ENCODE measurements at regions not wholly inside any gene's neighbourhood (a gene's known extent, or its start where the extent isn't known, plus 50 kb on each side); places are given as distances from the start of the nearest gene placed in this dataset.

GRCh38 chr1:229119161-229119560 is 151.8 kb upstream of the RAB4A start:
- Histone ChIP-seq H3K27ac (ENCODE audit: insufficient read depth in 1 of 2, low read depth in 1 of 2, low read length in 2 of 2, poor library complexity in 1 of 2, severe bottlenecking in 2 of 2) (no peak overlapping the region), H3K4me1 (ENCODE audit: control extremely low read depth in 1 of 4, control insufficient read depth in 4 of 4, insufficient read depth in 4 of 4, low read length in 3 of 4) (peaks cover 0 to 11% (median 6%) of the 10 kb centered on the region in 4 experiments), H3K9me3 (ENCODE audit: control extremely low read depth in 1 of 5, control insufficient read depth in 4 of 5, insufficient read depth in 2 of 5, low read depth in 1 of 5, low read length in 4 of 5) (peaks cover 0 to 6% (median 0%) of the 10 kb centered on the region in 5 experiments), H3K27me3 (replicated peaks in 2 of 5; ENCODE audit: control insufficient read depth in 4 of 5, insufficient read depth in 5 of 5, low read length in 4 of 5) (no peaks in the 10 kb centered on the region), H3K36me3 (ENCODE audit: control insufficient read depth in 4 of 4, insufficient read depth in 4 of 4, low read length in 3 of 4) (no peaks in the 10 kb centered on the region), H3K4me3 (ENCODE audit: control insufficient read depth in 1 of 7, extremely low read depth in 1 of 7, insufficient read depth in 4 of 7, low read depth in 2 of 7, low read length in 6 of 7) (no peak overlapping the region)
- DNase-seq: no peak
- CTCF ChIA-PET: no interaction called here
- WGBS (ENCODE audit: insufficient coverage): 60% methylated on average over 1 of the region's 6 CpGs
- POLR2A ChIA-PET: no interaction called here

DNA sequence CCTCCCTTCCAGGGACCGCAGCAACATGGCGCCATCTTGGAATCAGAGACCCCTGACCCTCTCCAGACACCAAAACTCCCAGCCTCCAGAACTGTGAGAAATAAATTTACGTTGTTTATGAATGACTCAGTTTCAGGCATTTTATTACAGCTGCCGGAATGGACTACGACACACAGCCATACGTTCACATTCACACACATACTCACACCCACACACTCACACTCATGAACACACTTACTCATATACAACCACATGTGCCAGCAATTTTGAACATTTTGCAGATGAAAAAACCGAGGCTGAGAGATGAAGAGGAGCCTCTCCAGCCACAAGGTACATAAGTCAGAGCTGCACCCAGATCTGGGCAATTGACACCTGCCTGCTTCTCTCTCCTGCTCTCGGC is 151.0 kb upstream of the RAB4A start:
- H3K4me1 ChIP-seq (ENCODE audit: control extremely low read depth in 1 of 4, control insufficient read depth in 4 of 4, insufficient read depth in 4 of 4, low read length in 3 of 4): peaks cover 0 to 12% (median 6%) of the 10 kb centered on the region in 4 experiments
- no peaks in the 10 kb centered on the region for H3K27me3 ChIP-seq (replicated peaks in 2 of 5; ENCODE audit: control insufficient read depth in 4 of 5, insufficient read depth in 5 of 5, low read length in 4 of 5)
- H3K36me3 ChIP-seq (ENCODE audit: control insufficient read depth in 4 of 4, insufficient read depth in 4 of 4, low read length in 3 of 4): no peaks in the 10 kb centered on the region
- CTCF ChIA-PET: no interaction called here
- peaks cover 0 to 6% (median 0%) of the 10 kb centered on the region in 5 experiments for H3K9me3 ChIP-seq (ENCODE audit: control extremely low read depth in 1 of 5, control insufficient read depth in 4 of 5, insufficient read depth in 2 of 5, low read depth in 1 of 5, low read length in 4 of 5)
- DNase-seq: no peak
- POLR2A ChIA-PET: no interaction called here
- WGBS (ENCODE audit: insufficient coverage): 91% methylated on average over 8 of the region's 8 CpGs
- H3K27ac ChIP-seq (ENCODE audit: insufficient read depth in 1 of 2, low read depth in 1 of 2, low read length in 2 of 2, poor library complexity in 1 of 2, severe bottlenecking in 2 of 2): no peak overlapping the region
- no peak overlapping the region for H3K4me3 ChIP-seq (ENCODE audit: control insufficient read depth in 1 of 7, extremely low read depth in 1 of 7, insufficient read depth in 4 of 7, low read depth in 2 of 7, low read length in 6 of 7)

DNA sequence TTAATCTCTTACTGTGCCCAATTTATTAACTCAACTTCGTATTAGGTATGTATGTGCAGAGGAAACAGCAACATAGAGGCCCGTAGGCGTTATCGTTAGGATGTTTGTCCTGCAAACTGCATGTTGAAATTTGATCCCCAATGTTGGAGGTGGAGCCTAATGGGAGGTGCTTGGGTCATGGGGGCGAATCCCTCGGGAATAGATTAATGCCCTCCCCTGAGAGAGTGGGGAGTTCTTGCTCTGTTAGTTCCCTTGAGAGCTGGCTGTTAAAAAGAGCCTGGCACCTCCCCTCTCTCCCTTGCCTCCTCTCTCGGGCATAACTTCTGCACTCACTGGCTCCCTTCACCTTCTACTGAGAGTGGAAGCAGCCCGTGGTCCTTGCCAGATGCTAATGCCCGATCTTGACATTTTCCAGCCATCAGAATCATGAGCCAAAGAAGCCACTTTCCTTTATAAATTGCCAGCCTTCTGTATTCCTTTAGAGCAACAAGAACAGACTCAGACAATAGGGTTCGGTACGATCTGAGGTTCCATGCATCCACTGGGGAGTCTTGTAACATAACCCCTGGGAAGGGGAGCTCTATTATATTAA is 149.0 kb upstream of the RAB4A start:
- CTCF ChIA-PET: no interaction called here
- Histone ChIP-seq H3K27me3 (replicated peaks in 2 of 5; ENCODE audit: control insufficient read depth in 4 of 5, insufficient read depth in 5 of 5, low read length in 4 of 5) (no peaks in the 10 kb centered on the region), H3K36me3 (ENCODE audit: control insufficient read depth in 4 of 4, insufficient read depth in 4 of 4, low read length in 3 of 4) (no peaks in the 10 kb centered on the region), H3K4me3 (ENCODE audit: control insufficient read depth in 1 of 7, extremely low read depth in 1 of 7, insufficient read depth in 4 of 7, low read depth in 2 of 7, low read length in 6 of 7) (no peak overlapping the region), H3K4me1 (ENCODE audit: control extremely low read depth in 1 of 4, control insufficient read depth in 4 of 4, insufficient read depth in 4 of 4, low read length in 3 of 4) (peaks cover 0 to 12% (median 6%) of the 10 kb centered on the region in 4 experiments), H3K27ac (ENCODE audit: insufficient read depth in 1 of 2, low read depth in 1 of 2, low read length in 2 of 2, poor library complexity in 1 of 2, severe bottlenecking in 2 of 2) (no peak overlapping the region), H3K9me3 (ENCODE audit: control extremely low read depth in 1 of 5, control insufficient read depth in 4 of 5, insufficient read depth in 2 of 5, low read depth in 1 of 5, low read length in 4 of 5) (peaks cover 0 to 6% (median 0%) of the 10 kb centered on the region in 5 experiments)
- POLR2A ChIA-PET: no interaction called here
- no peak for DNase-seq
- WGBS (ENCODE audit: insufficient coverage): 99% methylated on average over 6 of the region's 11 CpGs

GRCh38 chr1:229122606-229123005 is 148.3 kb upstream of the RAB4A start:
- no peaks in the 10 kb centered on the region for H3K27me3 ChIP-seq (replicated peaks in 2 of 5; ENCODE audit: control insufficient read depth in 4 of 5, insufficient read depth in 5 of 5, low read length in 4 of 5)
- WGBS (ENCODE audit: insufficient coverage): 96% methylated on average over 5 of the region's 6 CpGs
- ChIA-PET POLR2A (no interaction called here), CTCF (interaction anchor here (1.3 to 1.6 kb wide), 3 partner anchors 19 to 104 kb away, joined by 3 read pairs; no protein-coding TSS in a partner anchor)
- H3K27ac ChIP-seq (ENCODE audit: insufficient read depth in 1 of 2, low read depth in 1 of 2, low read length in 2 of 2, poor library complexity in 1 of 2, severe bottlenecking in 2 of 2): no peak overlapping the region
- peaks cover 0 to 6% (median 0%) of the 10 kb centered on the region in 5 experiments for H3K9me3 ChIP-seq (ENCODE audit: control extremely low read depth in 1 of 5, control insufficient read depth in 4 of 5, insufficient read depth in 2 of 5, low read depth in 1 of 5, low read length in 4 of 5)
- H3K4me3 ChIP-seq (ENCODE audit: control insufficient read depth in 1 of 7, extremely low read depth in 1 of 7, insufficient read depth in 4 of 7, low read depth in 2 of 7, low read length in 6 of 7): no peak overlapping the region
- H3K4me1 ChIP-seq (ENCODE audit: control extremely low read depth in 1 of 4, control insufficient read depth in 4 of 4, insufficient read depth in 4 of 4, low read length in 3 of 4): peaks cover 0 to 16% (median 11%) of the 10 kb centered on the region in 4 experiments
- H3K36me3 ChIP-seq (ENCODE audit: control insufficient read depth in 4 of 4, insufficient read depth in 4 of 4, low read length in 3 of 4): no peaks in the 10 kb centered on the region
- no peak for DNase-seq

DNA sequence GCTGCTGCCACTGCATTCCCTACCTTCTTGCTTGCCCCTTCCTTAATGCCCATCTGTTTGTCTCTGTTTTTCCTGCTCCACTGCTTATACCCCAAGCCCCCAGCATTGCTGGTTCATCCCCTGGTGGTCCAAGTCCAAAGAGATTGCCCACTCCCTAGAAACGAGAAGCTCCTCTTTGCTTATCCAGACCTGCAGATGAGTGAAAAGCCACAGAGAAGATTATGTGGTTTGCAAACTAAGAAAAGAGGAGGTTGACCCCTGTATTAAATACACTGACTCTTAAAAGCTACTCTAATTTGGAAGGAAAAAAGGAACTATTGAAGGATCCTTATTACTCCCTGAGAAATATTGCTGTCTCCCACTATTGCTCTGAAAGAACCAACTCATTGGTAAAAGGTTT is 146.8 kb upstream of the RAB4A start:
- H3K4me1 ChIP-seq (ENCODE audit: control extremely low read depth in 1 of 4, control insufficient read depth in 4 of 4, insufficient read depth in 4 of 4, low read length in 3 of 4): peaks cover 1 to 20% (median 14%) of the 10 kb centered on the region in 4 experiments
- WGBS (ENCODE audit: insufficient coverage): no CpG with 5 or more reads among the region's 1 CpG
- DNase-seq: peak in 2 of 3 donors; percentile 60 to 71
- no peak overlapping the region for H3K4me3 ChIP-seq (ENCODE audit: control insufficient read depth in 1 of 7, extremely low read depth in 1 of 7, insufficient read depth in 4 of 7, low read depth in 2 of 7, low read length in 6 of 7)
- H3K36me3 ChIP-seq (ENCODE audit: control insufficient read depth in 4 of 4, insufficient read depth in 4 of 4, low read length in 3 of 4): no peaks in the 10 kb centered on the region
- CTCF ChIA-PET: interaction anchor here (0.7 to 1.6 kb wide), 7 partner anchors 15 to 182 kb away, joined by 3 to 4 read pairs (median 4); no protein-coding TSS in a partner anchor
- H3K27me3 ChIP-seq (replicated peaks in 2 of 5; ENCODE audit: control insufficient read depth in 4 of 5, insufficient read depth in 5 of 5, low read length in 4 of 5): no peaks in the 10 kb centered on the region
- no peak overlapping the region for H3K27ac ChIP-seq (ENCODE audit: insufficient read depth in 1 of 2, low read depth in 1 of 2, low read length in 2 of 2, poor library complexity in 1 of 2, severe bottlenecking in 2 of 2)
- POLR2A ChIA-PET: no interaction called here
- H3K9me3 ChIP-seq (ENCODE audit: control extremely low read depth in 1 of 5, control insufficient read depth in 4 of 5, insufficient read depth in 2 of 5, low read depth in 1 of 5, low read length in 4 of 5): peaks cover 0 to 4% (median 0%) of the 10 kb centered on the region in 5 experiments

DNA sequence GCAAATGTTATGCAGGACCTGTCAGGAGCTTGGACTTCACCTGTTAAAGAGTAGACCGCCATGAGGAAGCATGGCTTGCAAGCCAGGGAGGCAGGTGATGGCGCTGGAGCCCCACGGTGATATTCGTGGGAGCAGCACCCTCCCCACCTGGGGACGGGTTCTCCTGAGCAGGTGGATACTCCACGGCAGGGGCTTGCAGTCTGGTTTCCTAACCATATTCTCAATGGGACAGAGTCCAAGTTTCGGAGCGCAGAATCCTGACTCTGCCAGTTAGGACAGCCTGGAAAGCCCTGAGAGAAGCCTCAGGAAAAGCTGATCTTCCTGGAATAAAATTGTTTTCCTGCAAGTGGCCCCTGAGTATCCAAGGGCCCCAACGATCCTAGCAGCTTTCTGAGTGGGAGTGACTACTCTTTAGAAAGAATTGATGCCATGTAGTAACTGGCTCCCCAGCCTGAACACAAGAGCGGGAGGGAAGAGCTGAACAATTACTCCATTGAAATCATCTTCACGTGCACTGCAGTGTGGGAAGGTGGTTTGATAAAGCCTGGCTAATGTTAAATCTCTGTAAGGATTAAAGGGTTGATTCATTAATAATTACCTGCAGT is 146.3 kb upstream of the RAB4A start:
- POLR2A ChIA-PET: no interaction called here
- no peak overlapping the region for H3K27ac ChIP-seq (ENCODE audit: insufficient read depth in 1 of 2, low read depth in 1 of 2, low read length in 2 of 2, poor library complexity in 1 of 2, severe bottlenecking in 2 of 2)
- DNase-seq: no peak
- 96% methylated on average over 11 of the region's 11 CpGs for WGBS (ENCODE audit: insufficient coverage)
- no peak overlapping the region for H3K4me3 ChIP-seq (ENCODE audit: control insufficient read depth in 1 of 7, extremely low read depth in 1 of 7, insufficient read depth in 4 of 7, low read depth in 2 of 7, low read length in 6 of 7)
- no peaks in the 10 kb centered on the region for H3K27me3 ChIP-seq (replicated peaks in 2 of 5; ENCODE audit: control insufficient read depth in 4 of 5, insufficient read depth in 5 of 5, low read length in 4 of 5)
- H3K36me3 ChIP-seq (ENCODE audit: control insufficient read depth in 4 of 4, insufficient read depth in 4 of 4, low read length in 3 of 4): no peaks in the 10 kb centered on the region
- CTCF ChIA-PET: interaction anchor here (0.7 to 1.4 kb wide), 4 partner anchors 15 to 183 kb away, joined by 3 to 4 read pairs (median 4); no protein-coding TSS in a partner anchor
- H3K4me1 ChIP-seq (ENCODE audit: control extremely low read depth in 1 of 4, control insufficient read depth in 4 of 4, insufficient read depth in 4 of 4, low read length in 3 of 4): peaks cover 1 to 25% (median 19%) of the 10 kb centered on the region in 4 experiments
- H3K9me3 ChIP-seq (ENCODE audit: control extremely low read depth in 1 of 5, control insufficient read depth in 4 of 5, insufficient read depth in 2 of 5, low read depth in 1 of 5, low read length in 4 of 5): no peaks in the 10 kb centered on the region

DNA sequence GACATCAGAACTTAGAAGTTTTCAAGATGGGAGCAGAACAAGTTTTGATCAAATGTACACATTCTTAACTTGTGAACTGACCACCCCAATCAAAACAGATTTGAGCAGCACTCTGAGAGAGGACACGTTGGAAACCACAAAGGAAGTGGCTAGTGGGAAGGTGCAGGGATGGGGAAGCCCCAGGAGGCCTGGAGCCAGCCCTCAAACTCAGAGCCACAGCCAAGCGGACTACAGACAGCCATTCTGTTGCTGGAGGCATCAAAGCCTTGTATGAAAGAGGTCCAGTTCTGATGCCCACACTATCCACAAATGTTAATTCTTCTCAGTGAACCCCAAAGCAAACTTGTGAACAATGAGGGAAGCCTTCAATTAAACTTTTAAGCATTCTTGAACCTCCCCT is 143.6 kb upstream of the RAB4A start:
- POLR2A ChIA-PET: no interaction called here
- WGBS (ENCODE audit: insufficient coverage): no CpG with 5 or more reads among the region's 2 CpGs
- Histone ChIP-seq H3K27me3 (replicated peaks in 2 of 5; ENCODE audit: control insufficient read depth in 4 of 5, insufficient read depth in 5 of 5, low read length in 4 of 5) (no peaks in the 10 kb centered on the region), H3K36me3 (ENCODE audit: control insufficient read depth in 4 of 4, insufficient read depth in 4 of 4, low read length in 3 of 4) (no peaks in the 10 kb centered on the region), H3K4me3 (ENCODE audit: control insufficient read depth in 1 of 7, extremely low read depth in 1 of 7, insufficient read depth in 4 of 7, low read depth in 2 of 7, low read length in 6 of 7) (no peak overlapping the region), H3K9me3 (ENCODE audit: control extremely low read depth in 1 of 5, control insufficient read depth in 4 of 5, insufficient read depth in 2 of 5, low read depth in 1 of 5, low read length in 4 of 5) (no peaks in the 10 kb centered on the region), H3K27ac (ENCODE audit: insufficient read depth in 1 of 2, low read depth in 1 of 2, low read length in 2 of 2, poor library complexity in 1 of 2, severe bottlenecking in 2 of 2) (no peak overlapping the region), H3K4me1 (ENCODE audit: control extremely low read depth in 1 of 4, control insufficient read depth in 4 of 4, insufficient read depth in 4 of 4, low read length in 3 of 4) (peaks cover 8 to 40% (median 34%) of the 10 kb centered on the region in 4 experiments)
- CTCF ChIA-PET: no interaction called here
- peak in 2 of 3 donors; percentile 42 to 51 for DNase-seq
